Mucosa of descending colon (tissue), 3 donors: ENCODE measurements at regions not wholly inside any gene's neighbourhood (a gene's known extent, or its start where the extent isn't known, plus 50 kb on each side); places are given as distances from the start of the nearest gene placed in this dataset.
"Not testable (repeated sequence)": the region's sequence is repeated elsewhere in the genome, so short reads cannot be mapped to it uniquely, and the experiment has no call there.

Experiments
- ATAC-seq: fragments of 200-7000 bp; cut with Tn5 transposase; one replicate; pipeline ENCODE4 v1.9.1; 2020; ENCODE audit warnings: mild to moderate bottlenecking, moderate library complexity
- DNase-seq, 3 donors: peaks; one replicate each; pipeline ENCODE4 v3.0.0-alpha.2; 2020
- H3K36me3 ChIP-seq: fragments of 200-600 bp; one replicate; pipeline ENCODE4 v1.8.0; 2021; ENCODE audit warnings: low read depth, mild to moderate bottlenecking
- H3K4me1 ChIP-seq: fragments of 200-600 bp; one replicate; pipeline ENCODE4 v1.8.0; 2021; ENCODE audit warnings: low read depth, mild to moderate bottlenecking
- H3K4me3 ChIP-seq: fragments of 200-600 bp; one replicate; pipeline ENCODE4 v1.8.0; 2021; ENCODE audit warnings: mild to moderate bottlenecking
- H3K9me3 ChIP-seq: fragments of 200-600 bp; one replicate; pipeline ENCODE4 v1.8.0; 2021; ENCODE audit warnings: mild to moderate bottlenecking
- intact Hi-C, 2 donors: fragments of 100-400 bp; cut with DNase I in 1 of 2; cut with micrococcal nuclease in 1 of 2; formaldehyde crosslinking; loops; one replicate each; pipeline versions ENCODE4 v1.11.0 to v1.11.1; 2022; cut with DNase I, micrococcal nuclease
- TF ChIP-seq, protein P1 (sequence below): fragments of 200-600 bp; IDR thresholded peaks from one replicate; pipeline ENCODE4 v1.8.0; 2022; ENCODE audit warnings: antibody characterized with exemption, mild to moderate bottlenecking
- donor health status: DM: no; HTN: no; CAD: no; lungs with moderate emphysema.
- donor health status: DM: no; HTN: no; CAD: no.
- donor health status: DM: no; HTN: yes; CAD: no.

DNA sequence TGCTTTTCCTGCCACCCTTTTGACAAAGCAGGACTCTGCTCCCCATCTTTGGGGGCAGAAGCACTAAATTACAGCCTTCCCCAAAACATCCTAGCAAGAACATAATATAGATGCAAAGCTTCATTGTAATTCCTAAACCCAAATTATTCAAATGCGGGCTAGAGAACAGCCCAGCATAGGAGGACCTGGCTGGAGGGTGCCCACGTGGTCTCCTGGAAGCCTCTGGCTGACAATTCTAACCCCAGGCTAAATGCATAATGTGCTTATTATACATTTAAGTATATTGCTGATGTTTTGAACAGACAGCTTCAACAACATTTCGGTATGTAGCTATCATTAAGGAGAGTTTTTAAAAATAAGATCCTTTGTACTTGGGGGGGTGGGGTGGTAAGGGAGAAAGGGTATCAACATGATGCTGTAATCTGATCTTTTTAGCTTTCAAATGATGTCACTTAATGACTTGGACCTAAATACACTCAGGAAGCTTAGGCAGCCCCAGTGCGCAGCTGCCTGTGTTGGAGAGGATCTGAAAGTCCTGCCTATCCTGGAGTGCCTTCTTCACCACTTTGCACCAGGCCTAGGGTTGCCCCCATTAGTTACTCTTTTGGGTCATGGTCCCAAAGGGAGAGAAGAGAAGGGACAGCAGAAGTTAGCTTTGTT lies 57.2 kb upstream of the USP3 start:
- H3K4me3 ChIP-seq, result no peak overlapping the region
- H3K9me3 ChIP-seq, result no peaks in the 10 kb centered on the region
- intact Hi-C loops, result no loop called here
- TF ChIP-seq, protein P1, sequence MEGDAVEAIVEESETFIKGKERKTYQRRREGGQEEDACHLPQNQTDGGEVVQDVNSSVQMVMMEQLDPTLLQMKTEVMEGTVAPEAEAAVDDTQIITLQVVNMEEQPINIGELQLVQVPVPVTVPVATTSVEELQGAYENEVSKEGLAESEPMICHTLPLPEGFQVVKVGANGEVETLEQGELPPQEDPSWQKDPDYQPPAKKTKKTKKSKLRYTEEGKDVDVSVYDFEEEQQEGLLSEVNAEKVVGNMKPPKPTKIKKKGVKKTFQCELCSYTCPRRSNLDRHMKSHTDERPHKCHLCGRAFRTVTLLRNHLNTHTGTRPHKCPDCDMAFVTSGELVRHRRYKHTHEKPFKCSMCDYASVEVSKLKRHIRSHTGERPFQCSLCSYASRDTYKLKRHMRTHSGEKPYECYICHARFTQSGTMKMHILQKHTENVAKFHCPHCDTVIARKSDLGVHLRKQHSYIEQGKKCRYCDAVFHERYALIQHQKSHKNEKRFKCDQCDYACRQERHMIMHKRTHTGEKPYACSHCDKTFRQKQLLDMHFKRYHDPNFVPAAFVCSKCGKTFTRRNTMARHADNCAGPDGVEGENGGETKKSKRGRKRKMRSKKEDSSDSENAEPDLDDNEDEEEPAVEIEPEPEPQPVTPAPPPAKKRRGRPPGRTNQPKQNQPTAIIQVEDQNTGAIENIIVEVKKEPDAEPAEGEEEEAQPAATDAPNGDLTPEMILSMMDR, result no peak
- DNase-seq (no peak), ATAC-seq (no peak)
- H3K4me1 ChIP-seq, result peaks cover 13% of the 10 kb centered on the region
- no peaks in the 10 kb centered on the region for H3K36me3 ChIP-seq

DNA sequence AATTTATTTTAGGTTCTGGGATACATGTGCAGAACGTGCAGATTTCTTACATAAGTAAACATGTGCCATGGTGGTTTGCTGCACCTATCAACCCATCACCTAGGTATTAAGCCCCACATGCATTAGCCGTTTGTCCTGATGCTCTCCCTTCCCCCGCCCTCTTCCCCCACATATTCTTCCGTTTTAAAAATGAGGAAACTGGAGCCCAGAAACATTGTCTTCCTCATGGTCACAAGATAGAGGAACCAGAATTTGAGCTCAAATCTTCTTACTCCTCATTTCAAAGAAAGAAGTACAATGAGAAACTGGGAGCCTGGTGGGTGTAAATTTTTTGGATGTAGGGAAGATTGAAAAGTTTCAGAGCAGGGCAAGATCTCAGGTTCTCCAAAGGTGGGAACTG lies 56.1 kb upstream of the USP3 start:
- Histone ChIP-seq H3K36me3 (no peaks in the 10 kb centered on the region), H3K4me3 (no peak overlapping the region), H3K4me1 (peaks cover 13% of the 10 kb centered on the region), H3K9me3 (no peaks in the 10 kb centered on the region)
- TF ChIP-seq, protein P1, result no peak
- DNase-seq (peak in 1 of 3 donors; percentile 35), ATAC-seq (peak; percentile 23)
- intact Hi-C loops, result no loop called here

DNA sequence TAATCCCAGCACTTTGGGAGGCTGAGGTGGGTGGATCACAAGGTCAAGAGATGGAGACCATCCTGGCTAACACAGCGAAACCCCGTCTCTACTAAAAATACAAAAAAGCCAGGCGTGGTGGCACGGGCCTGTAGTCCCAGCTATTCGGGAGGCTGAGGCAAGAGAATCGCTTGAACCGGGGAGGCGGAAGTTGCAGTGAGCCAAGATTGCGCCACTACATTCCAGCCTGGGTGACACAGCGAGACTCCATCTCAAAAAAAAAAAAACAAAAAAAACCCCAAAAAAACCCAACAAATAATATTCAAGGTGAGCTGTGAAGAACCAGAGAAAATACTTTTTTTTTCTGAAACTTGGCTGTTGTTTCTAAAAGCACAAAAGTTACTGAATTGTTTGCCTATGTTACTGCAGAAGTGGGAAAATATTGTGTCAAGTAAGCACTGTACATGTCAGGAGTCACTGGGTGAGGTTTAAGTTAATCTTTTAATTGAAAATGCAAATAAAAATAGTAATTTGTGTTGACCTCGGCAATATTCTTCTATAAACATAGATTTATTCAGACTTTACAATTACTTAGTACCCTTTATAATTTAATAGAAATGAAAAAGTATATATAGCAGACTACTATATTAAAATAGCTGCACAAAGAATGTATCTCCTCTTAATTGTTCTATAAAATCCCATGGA lies 55.4 kb upstream of the USP3 start:
- DNase-seq, ATAC-seq, H3K36me3 ChIP-seq, H3K4me3 ChIP-seq, H3K9me3 ChIP-seq, intact Hi-C loops: not testable (repeated sequence)
- H3K4me1 ChIP-seq, result peaks cover 13% of the 10 kb centered on the region

DNA sequence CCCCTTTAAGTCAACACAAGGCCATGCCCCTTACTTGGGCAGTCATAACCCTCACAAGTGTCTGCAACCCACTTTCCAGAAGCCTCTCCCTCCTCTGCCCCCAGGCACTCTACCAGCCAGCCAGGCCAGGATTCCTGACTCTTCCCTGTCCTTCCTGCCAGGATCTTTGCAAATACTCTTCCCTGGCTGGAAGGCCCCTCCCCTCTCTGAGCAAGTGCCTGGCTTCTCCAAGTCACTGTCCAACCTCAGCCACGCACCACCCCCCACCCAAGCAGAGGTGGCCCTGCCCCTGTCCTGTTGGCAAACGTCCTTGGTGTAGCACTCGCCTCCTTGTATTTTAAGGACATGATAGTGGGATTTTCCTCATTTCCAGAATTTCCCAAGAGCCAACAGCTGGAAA lies 54.7 kb upstream of the USP3 start:
- peaks cover 13% of the 10 kb centered on the region for H3K4me1 ChIP-seq
- H3K4me3 ChIP-seq, result no peak overlapping the region
- H3K9me3 ChIP-seq, result no peaks in the 10 kb centered on the region
- no peaks in the 10 kb centered on the region for H3K36me3 ChIP-seq
- peak in 2 of 3 donors; percentile 43 to 63 for DNase-seq
- ATAC-seq, result peak; percentile 66
- TF ChIP-seq, protein P1, result no peak
- intact Hi-C loops, result no loop called here

DNA sequence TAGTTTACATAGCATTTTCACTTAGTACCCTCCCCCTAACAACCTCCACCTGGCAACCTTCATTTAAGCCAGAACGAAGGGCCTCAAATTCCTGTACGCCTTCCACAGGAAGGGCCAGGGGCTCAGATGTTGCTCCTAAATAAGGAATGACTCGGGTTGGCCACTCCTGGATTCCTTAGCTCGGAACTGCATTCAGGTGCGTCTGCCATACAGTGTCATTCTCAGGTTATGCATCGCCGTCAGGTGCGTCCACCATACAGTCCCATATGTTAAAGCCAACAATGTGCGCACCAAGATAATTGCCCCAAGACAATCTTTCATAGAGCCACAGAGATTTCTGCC lies 53.5 kb upstream of the USP3 start:
- ATAC-seq (no peak), DNase-seq (no peak)
- TF ChIP-seq, protein P1, result no peak
- intact Hi-C loops, result no loop called here
- Histone ChIP-seq H3K4me3 (no peak overlapping the region), H3K9me3 (no peaks in the 10 kb centered on the region), H3K36me3 (no peaks in the 10 kb centered on the region), H3K4me1 (peaks cover 13% of the 10 kb centered on the region)

DNA sequence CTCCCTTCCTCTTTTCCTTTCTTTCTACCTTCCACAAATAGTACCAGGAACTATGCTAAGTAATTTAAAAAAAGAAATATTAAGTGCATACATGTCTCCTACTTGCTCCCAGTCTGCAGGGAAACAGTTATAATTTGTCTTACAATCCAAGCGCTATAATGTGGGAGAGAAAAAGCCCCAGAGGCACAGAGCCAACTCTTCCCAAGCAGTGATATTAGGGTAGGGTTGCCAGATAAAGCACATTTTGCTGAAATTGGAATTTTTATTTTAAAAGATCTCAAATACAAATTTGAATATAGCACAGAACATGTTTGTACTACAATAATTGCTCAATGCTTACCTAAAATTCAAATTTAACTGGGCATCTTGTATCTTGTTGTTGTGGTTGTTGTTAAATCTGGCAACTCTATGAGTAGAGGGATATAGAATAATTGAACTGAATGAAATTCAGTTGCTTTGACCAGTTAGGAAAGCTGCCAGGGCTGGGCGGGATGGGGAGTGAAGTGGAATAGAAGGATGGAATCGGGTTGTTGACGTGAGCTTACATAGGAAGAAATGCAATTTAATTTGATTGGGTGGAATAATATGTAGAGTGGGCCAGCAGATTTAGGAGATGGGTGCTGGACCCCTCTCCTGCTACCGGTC lies 52.6 kb upstream of the USP3 start:
- DNase-seq, result no peak
- Histone ChIP-seq H3K36me3 (no peaks in the 10 kb centered on the region), H3K4me1 (peaks cover 13% of the 10 kb centered on the region)

More for the DNA sequence above, 52.6 kb upstream of the USP3 start:
- intact Hi-C loops, result no loop called here
- TF ChIP-seq, protein P1, result no peak
- no peaks in the 10 kb centered on the region for H3K9me3 ChIP-seq
- no peak overlapping the region for H3K4me3 ChIP-seq
- ATAC-seq, result no peak
